ELR (cell line): ENCODE measurements at regions not wholly inside any gene's neighbourhood (a gene's known extent, or its start where the extent isn't known, plus 50 kb on each side); places are given as distances from the start of the nearest gene placed in this dataset.
A peak's percentile ranks its signal among the peaks of the same experiment; 100 is the strongest.
"Not testable (repeated sequence)": the region's sequence is repeated elsewhere in the genome, so short reads cannot be mapped to it uniquely, and the experiment has no call there.

Experiments used
- DNase-seq: peaks from one replicate; pipeline ENCODE4 v3.0.0-alpha.2; 2015; ENCODE audit warnings: low read depth

GRCh38 chr6:14294270-14294951, 176.8 kb downstream of the CD83 start:
- no peak for DNase-seq

- DNase-seq, result not testable (repeated sequence)
Observed at GRCh38 chr6:14296698-14297097, 179.1 kb downstream of the CD83 start.

- DNase-seq, result not testable (repeated sequence)
Observed at GRCh38 chr6:14297118-14297517, 179.5 kb downstream of the CD83 start.

GRCh38 chr6:14300189-14300588, 182.6 kb downstream of the CD83 start:
- DNase-seq, result not testable (repeated sequence)

GRCh38 chr6:14300721-14301120, 183.1 kb downstream of the CD83 start:
- DNase-seq, result not testable (repeated sequence)

- not testable (repeated sequence) for DNase-seq
Observed at GRCh38 chr6:14301477-14301876, 183.9 kb downstream of the CD83 start.

GRCh38 chr6:14305131-14305530, 187.6 kb downstream of the CD83 start:
- peak; percentile 7 for DNase-seq

- no peak for DNase-seq
Observed at GRCh38 chr6:14305624-14306023, 188.1 kb downstream of the CD83 start.

- no peak for DNase-seq
Observed at GRCh38 chr6:14306151-14306906, 188.8 kb downstream of the CD83 start.

- no peak for DNase-seq
Observed at GRCh38 chr6:14309516-14309915, 191.9 kb downstream of the CD83 start.

GRCh38 chr6:14309951-14310445, 192.4 kb downstream of the CD83 start:
- no peak for DNase-seq

- DNase-seq, result no peak
Observed at GRCh38 chr6:14310960-14311359, 193.4 kb downstream of the CD83 start.

GRCh38 chr6:14312587-14312986, 195.0 kb downstream of the CD83 start:
- no peak for DNase-seq

GRCh38 chr6:14313248-14313647, 195.7 kb downstream of the CD83 start:
- DNase-seq, result no peak

GRCh38 chr6:14315353-14315752, 197.8 kb downstream of the CD83 start:
- no peak for DNase-seq

GRCh38 chr6:14316651-14317386, 199.2 kb downstream of the CD83 start:
- no peak for DNase-seq

GRCh38 chr6:14317387-14317970, 199.9 kb downstream of the CD83 start:
- no peak for DNase-seq

GRCh38 chr6:14320332-14320731, 202.8 kb downstream of the CD83 start:
- no peak for DNase-seq

GRCh38 chr6:14321992-14322772, 204.6 kb downstream of the CD83 start:
- peak; percentile 21 for DNase-seq

- DNase-seq, result no peak
Observed at GRCh38 chr6:14322841-14323240, 205.3 kb downstream of the CD83 start.

GRCh38 chr6:14326774-14327173, 209.2 kb downstream of the CD83 start:
- DNase-seq, result no peak
